GM12878 (cell line): ENCODE measurements at regions not wholly inside any gene's neighbourhood (a gene's known extent, or its start where the extent isn't known, plus 50 kb on each side); places are given as distances from the start of the nearest gene placed in this dataset.

Experiments used
- ATAC-seq: fragments of 200-7000 bp; cut with Tn5 transposase; 3 replicates; pipeline ENCODE4 v1.9.1; 2020; ENCODE audit warnings: mild to moderate bottlenecking, moderate library complexity
- BruUV-seq: library from RNA; stranded (reverse); fragments of 400-500 nt; replicated peaks from 2 replicates; lab custom pipeline; 2021; lab: Mats Ljungman, UMichigan
- CTCF ChIA-PET: fragments of 300-600 bp; sonication (Branson Sonifier 250); formaldehyde crosslinking; extraction: SDS; loops from one replicate; lab custom pipeline; 2021; ENCODE audit warnings: inconsistent platforms; lab: Yijun Ruan, JAX
- POLR2A ChIA-PET: fragments of 350-600 bp; formaldehyde crosslinking; extraction: SDS; loops from one replicate; lab custom pipeline; 2021; ENCODE audit warnings: inconsistent platforms; lab: Charles Lee
- RAD21 ChIA-PET: fragments of 300-600 bp; sonication (Branson Sonifier 250); formaldehyde crosslinking; loops from one replicate; lab custom pipeline; 2023; ENCODE audit warnings: antibody characterized with exemption; ENCODE audit not compliant: unreplicated experiment; lab: Charles Lee
- SMC1A ChIA-PET: fragments of 300-600 bp; sonication (Branson Sonifier 250); formaldehyde crosslinking; loops from one replicate; lab custom pipeline; 2023; ENCODE audit not compliant: unreplicated experiment, uncharacterized antibody; lab: Charles Lee
- DNase-seq: peaks from one replicate; pipeline ENCODE4 v3.0.0-alpha.2; 2011; ENCODE audit warnings: low read depth, low spot score
- FAIRE-seq: peaks from 3 replicates; lab custom pipeline; 2011; peaks lifted over from hg19 to GRCh38; lab: Jason Lieb, UNC
- H2AFZ ChIP-seq: 2 replicates; pipeline ENCODE4 v1.6.0; 2011; ENCODE audit warnings: low read depth, low read length, control low read depth; ENCODE audit not compliant: control insufficient read depth
- H3K27ac ChIP-seq: 2 replicates; pipeline ENCODE4 v1.5.1; 2011; ENCODE audit warnings: control low read depth; ENCODE audit not compliant: control insufficient read depth, insufficient read depth
- H3K27me3 ChIP-seq, 2 experiments: replicated peaks in 1 of 2; 2 replicates each; pipeline versions ENCODE4 v1.6.0 to v1.6.1; 2011; ENCODE audit warnings: low read length in 1 of 2; ENCODE audit not compliant: control insufficient read depth in 2 of 2, insufficient read depth in 2 of 2
- H3K36me3 ChIP-seq, 2 experiments: 2 replicates each; pipeline ENCODE4 v1.5.1; 2011; ENCODE audit warnings: low read length in 1 of 2; ENCODE audit not compliant: control insufficient read depth in 2 of 2, insufficient read depth in 2 of 2
- H3K4me1 ChIP-seq: 2 replicates; pipeline ENCODE4 v1.6.1; 2011; ENCODE audit warnings: mild to moderate bottlenecking, low read length, moderate library complexity, mixed read lengths; ENCODE audit not compliant: control insufficient read depth, insufficient read depth
- H3K4me2 ChIP-seq: 2 replicates; pipeline ENCODE4 v1.6.0; 2011; ENCODE audit warnings: control low read depth; ENCODE audit not compliant: control insufficient read depth, insufficient read depth
- H3K4me3 ChIP-seq: fragments of 200-600 bp; sonication (generic); 2 replicates; pipeline ENCODE4 v1.5.1; 2016
- H3K79me2 ChIP-seq: 2 replicates; pipeline ENCODE4 v1.6.0; 2011; ENCODE audit warnings: low read length; ENCODE audit not compliant: control insufficient read depth, insufficient read depth
- H3K9ac ChIP-seq: 2 replicates; pipeline ENCODE4 v1.8.0; 2011; ENCODE audit warnings: low read length, control low read depth, mixed read lengths; ENCODE audit not compliant: control insufficient read depth, insufficient read depth
- H3K9me3 ChIP-seq: replicated peaks from 3 replicates; pipeline ENCODE4 v1.5.1; 2011; ENCODE audit warnings: mild to moderate bottlenecking, low read length; ENCODE audit not compliant: control insufficient read depth, insufficient read depth
- H4K20me1 ChIP-seq: 2 replicates; pipeline ENCODE4 v1.6.0; 2011; ENCODE audit not compliant: control insufficient read depth, insufficient read depth
- CEBPB ChIP-seq, 2 experiments: fragments of 150-350 bp in 1 of 2; IDR thresholded peaks; 2 replicates each; pipeline ENCODE4 v1.6.1; 2012 to 2014; ENCODE audit warnings: low read depth in 2 of 2, low read length in 2 of 2, borderline replicate concordance in 1 of 2, inconsistent platforms in 1 of 2
- GATAD2B ChIP-seq: fragments of 450-650 bp; conservative IDR thresholded peaks from 2 replicates; pipeline ENCODE4 v1.6.1; 2017; ENCODE audit warnings: low read depth, mild to moderate bottlenecking, moderate library complexity
- NFXL1 ChIP-seq: fragments of 450-650 bp; IDR thresholded peaks from 2 replicates; pipeline ENCODE4 v1.6.1; 2017; ENCODE audit warnings: antibody characterized with exemption, mild to moderate bottlenecking, borderline replicate concordance
- NR2F1 ChIP-seq: fragments of 450-650 bp; conservative IDR thresholded peaks from 2 replicates; pipeline ENCODE4 v1.6.1; 2017; ENCODE audit warnings: mild to moderate bottlenecking
- PAX8 ChIP-seq: fragments of 450-650 bp; IDR thresholded peaks from 2 replicates; pipeline ENCODE4 v1.6.1; 2017; ENCODE audit warnings: mild to moderate bottlenecking, moderate library complexity
- WGBS: methylation state at CpG from one replicate; pipeline ENCODE4 v1.1.6; 2016; ENCODE audit warnings: low lambda C conversion rate; ENCODE audit not compliant: insufficient replicate concordance, insufficient coverage; ENCODE audit errors: missing lambda C conversion rate; 5-methylcytosine and 5-hydroxymethylcytosine counted together
- in situ Hi-C: fragments of 300-500 bp; cut with MboI; formaldehyde crosslinking; loops from 9 replicates; pipeline ENCODE4 v1.14.3; 2018; ENCODE audit warnings: mixed read lengths
- intact Hi-C: fragments of 100-400 bp; cut with micrococcal nuclease; formaldehyde crosslinking; loops from one replicate; pipeline ENCODE4 v1.14.2; 2022; ENCODE audit not compliant: unreplicated experiment
- TF ChIP-seq, protein P1 (sequence below): fragments of 450-650 bp; IDR thresholded peaks from 2 replicates; pipeline ENCODE4 v1.6.1; 2018; ENCODE audit warnings: mild to moderate bottlenecking, low read depth, moderate library complexity; ENCODE audit not compliant: partially characterized antibody

GRCh38 chr3:18870642-18871041 lies 277.7 kb upstream of the KCNH8 start:
- Histone ChIP-seq H3K9me3 (no peaks in the 10 kb centered on the region), H3K9ac (no peak overlapping the region), H3K27me3 (no peaks in the 10 kb centered on the region), H3K27ac (no peak overlapping the region), H3K36me3 (no peaks in the 10 kb centered on the region), H3K4me2 (no peak overlapping the region), H2AFZ (no peak overlapping the region), H3K4me3 (no peak overlapping the region), H4K20me1 (no peaks in the 10 kb centered on the region), H3K79me2 (no peaks in the 10 kb centered on the region), H3K4me1 (no peaks in the 10 kb centered on the region)
- ATAC-seq: no peak
- ChIA-PET POLR2A (no interaction called here), SMC1A (no interaction called here), RAD21 (no interaction called here), CTCF (interaction anchor here (0.6 to 1.3 kb wide), 2 partner anchors 23 to 676 kb away, joined by 3 to 4 read pairs; no protein-coding TSS in a partner anchor)
- no peak for DNase-seq
- FAIRE-seq: no peak
- WGBS: 2% methylated on average over 2 of the region's 2 CpGs
- in situ Hi-C loops: loop anchor here (25.0 kb wide), 1 partner anchor 992 kb away; no protein-coding TSS in a partner anchor
- TF ChIP-seq, protein P1, sequence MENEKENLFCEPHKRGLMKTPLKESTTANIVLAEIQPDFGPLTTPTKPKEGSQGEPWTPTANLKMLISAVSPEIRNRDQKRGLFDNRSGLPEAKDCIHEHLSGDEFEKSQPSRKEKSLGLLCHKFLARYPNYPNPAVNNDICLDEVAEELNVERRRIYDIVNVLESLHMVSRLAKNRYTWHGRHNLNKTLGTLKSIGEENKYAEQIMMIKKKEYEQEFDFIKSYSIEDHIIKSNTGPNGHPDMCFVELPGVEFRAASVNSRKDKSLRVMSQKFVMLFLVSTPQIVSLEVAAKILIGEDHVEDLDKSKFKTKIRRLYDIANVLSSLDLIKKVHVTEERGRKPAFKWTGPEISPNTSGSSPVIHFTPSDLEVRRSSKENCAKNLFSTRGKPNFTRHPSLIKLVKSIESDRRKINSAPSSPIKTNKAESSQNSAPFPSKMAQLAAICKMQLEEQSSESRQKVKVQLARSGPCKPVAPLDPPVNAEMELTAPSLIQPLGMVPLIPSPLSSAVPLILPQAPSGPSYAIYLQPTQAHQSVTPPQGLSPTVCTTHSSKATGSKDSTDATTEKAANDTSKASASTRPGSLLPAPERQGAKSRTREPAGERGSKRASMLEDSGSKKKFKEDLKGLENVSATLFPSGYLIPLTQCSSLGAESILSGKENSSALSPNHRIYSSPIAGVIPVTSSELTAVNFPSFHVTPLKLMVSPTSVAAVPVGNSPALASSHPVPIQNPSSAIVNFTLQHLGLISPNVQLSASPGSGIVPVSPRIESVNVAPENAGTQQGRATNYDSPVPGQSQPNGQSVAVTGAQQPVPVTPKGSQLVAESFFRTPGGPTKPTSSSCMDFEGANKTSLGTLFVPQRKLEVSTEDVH: no peak
- TF ChIP-seq GATAD2B: no peak
- no peak for TF ChIP-seq NR2F1
- no peak for TF ChIP-seq CEBPB (IDR thresholded peaks at IDR 0.05; ENCODE audit: borderline replicate concordance in 1 of 2, low read depth in 2 of 2, low read length in 2 of 2)
- no peak for TF ChIP-seq NFXL1
- TF ChIP-seq PAX8: no peak
- intact Hi-C loops: no loop called here
- no TSS peak for BruUV-seq
